A673 (cell line): ENCODE measurements at regions not wholly inside any gene's neighbourhood (a gene's known extent, or its start where the extent isn't known, plus 50 kb on each side); places are given as distances from the start of the nearest gene placed in this dataset.

Experiments
- BruUV-seq: library from RNA; stranded (reverse); fragments of 400-500 nt; replicated peaks from 2 replicates; lab custom pipeline; 2021; lab: Mats Ljungman, UMichigan
- CTCF ChIA-PET: fragments of 300-600 bp; sonication (Branson Sonifier 250); formaldehyde crosslinking; loops from one replicate; lab custom pipeline; 2022; ENCODE audit warnings: antibody characterized with exemption; lab: Charles Lee
- POLR2A ChIA-PET: fragments of 300-600 bp; sonication (Branson Sonifier 250); formaldehyde crosslinking; loops from one replicate; lab custom pipeline; 2022; ENCODE audit warnings: antibody characterized with exemption; ENCODE audit not compliant: low non-redundant PET; lab: Charles Lee
- DNase-seq: peaks from one replicate; pipeline ENCODE4 v3.0.0-alpha.2; 2015; ENCODE audit warnings: low spot score
- H3K27ac ChIP-seq: fragments of 200-600 bp; sonication (generic); 2 replicates; pipeline ENCODE4 v1.5.1; 2016; ENCODE audit warnings: mixed run types, low read depth, mild to moderate bottlenecking, mixed read lengths, antibody characterized with exemption, low read length; ENCODE audit not compliant: poor library complexity, severe bottlenecking
- H3K27me3 ChIP-seq: fragments of 200-600 bp; sonication (generic); replicated peaks from 2 replicates; pipeline ENCODE4 v1.6.1; 2017; ENCODE audit warnings: mixed run types, low read depth, mild to moderate bottlenecking, mixed read lengths, antibody characterized with exemption, low read length; ENCODE audit not compliant: insufficient read depth, poor library complexity
- H3K36me3 ChIP-seq: fragments of 200-600 bp; sonication (generic); 2 replicates; pipeline ENCODE4 v1.6.1; 2016; ENCODE audit warnings: mixed run types, mild to moderate bottlenecking, mixed read lengths, antibody characterized with exemption, low read length; ENCODE audit not compliant: insufficient read depth, poor library complexity, severe bottlenecking
- H3K4me1 ChIP-seq: fragments of 200-600 bp; sonication (generic); 2 replicates; pipeline ENCODE4 v1.6.1; 2017; ENCODE audit warnings: mixed run types, mild to moderate bottlenecking, mixed read lengths, antibody characterized with exemption, low read length; ENCODE audit not compliant: insufficient read depth, poor library complexity, severe bottlenecking
- H3K4me3 ChIP-seq: fragments of 200-600 bp; sonication (generic); 2 replicates; pipeline ENCODE4 v1.5.1; 2016; ENCODE audit warnings: low read depth, mixed run types, mild to moderate bottlenecking, mixed read lengths, low read length; ENCODE audit not compliant: poor library complexity, severe bottlenecking
- H3K9me3 ChIP-seq: fragments of 200-600 bp; sonication (generic); 2 replicates; pipeline ENCODE4 v1.6.1; 2016; ENCODE audit warnings: mixed run types, low read depth, mild to moderate bottlenecking, mixed read lengths, antibody characterized with exemption, low read length; ENCODE audit not compliant: poor library complexity, severe bottlenecking
- CTCF ChIP-seq: fragments of 300-800, 200-600 bp; sonication (generic); conservative IDR thresholded peaks from 2 replicates; pipeline ENCODE4 v1.5.1; 2017; ENCODE audit warnings: low read depth, mild to moderate bottlenecking, antibody characterized with exemption, low read length, moderate library complexity, mixed read lengths
- EZH2 ChIP-seq: fragments of 200-600 bp; sonication (generic); IDR thresholded peaks from 2 replicates; pipeline ENCODE4 v1.6.1; 2017; ENCODE audit warnings: borderline replicate concordance, low read depth, mild to moderate bottlenecking, mixed read lengths, antibody characterized with exemption, low read length; ENCODE audit not compliant: poor library complexity, severe bottlenecking
- intact Hi-C: fragments of 100-400 bp; cut with micrococcal nuclease; formaldehyde crosslinking; loops from one replicate; pipeline ENCODE4 v1.10.0; 2022; ENCODE audit not compliant: unreplicated experiment

GRCh38 chr13:70795484-70795883, 687.2 kb upstream of the KLHL1 start:
- Histone ChIP-seq H3K27me3 (no peaks in the 10 kb centered on the region), H3K27ac (no peak overlapping the region), H3K4me1 (no peaks in the 10 kb centered on the region), H3K9me3 (no peaks in the 10 kb centered on the region), H3K36me3 (no peaks in the 10 kb centered on the region), H3K4me3 (no peak overlapping the region)
- POLR2A ChIA-PET = no interaction called here
- intact Hi-C loops = no loop called here
- no peak for TF ChIP-seq CTCF
- no peak for TF ChIP-seq EZH2
- no peak for DNase-seq
- no TSS peak for BruUV-seq
- CTCF ChIA-PET = no interaction called here

GRCh38 chr13:70792121-70792520, 683.9 kb upstream of the KLHL1 start:
- ChIA-PET CTCF (no interaction called here), POLR2A (no interaction called here)
- no TSS peak for BruUV-seq
- 0 out of 2 replicates have a peak, but pooled peaks have one; percentile 19 for TF ChIP-seq CTCF
- no peak for TF ChIP-seq EZH2
- no peak for DNase-seq
- intact Hi-C loops = no loop called here
- H3K4me3 ChIP-seq = no peak overlapping the region
- H3K9me3 ChIP-seq = no peaks in the 10 kb centered on the region
- H3K4me1 ChIP-seq = no peaks in the 10 kb centered on the region
- H3K27ac ChIP-seq = no peak overlapping the region
- peaks cover 1% of the 10 kb centered on the region for H3K27me3 ChIP-seq
- no peaks in the 10 kb centered on the region for H3K36me3 ChIP-seq

- CTCF ChIA-PET = no interaction called here
- Histone ChIP-seq H3K27ac (no peak overlapping the region), H3K9me3 (no peaks in the 10 kb centered on the region), H3K4me1 (no peaks in the 10 kb centered on the region), H3K27me3 (peaks cover 7% of the 10 kb centered on the region), H3K4me3 (no peak overlapping the region), H3K36me3 (no peaks in the 10 kb centered on the region)
- POLR2A ChIA-PET = no interaction called here
- intact Hi-C loops = no loop called here
- TF ChIP-seq CTCF (no peak), EZH2 (no peak)
- BruUV-seq = no TSS peak
- no peak for DNase-seq
These were observed 681.5 kb upstream of the KLHL1 start for GRCh38 chr13:70789751-70790150.
